ENCODE measurements at regions not wholly inside any gene's neighbourhood (a gene's known extent, or its start where the extent isn't known, plus 50 kb on each side); places are given as distances from the start of the nearest gene placed in this dataset.
A peak's percentile ranks its signal among the peaks of the same experiment; 100 is the strongest.

DNA sequence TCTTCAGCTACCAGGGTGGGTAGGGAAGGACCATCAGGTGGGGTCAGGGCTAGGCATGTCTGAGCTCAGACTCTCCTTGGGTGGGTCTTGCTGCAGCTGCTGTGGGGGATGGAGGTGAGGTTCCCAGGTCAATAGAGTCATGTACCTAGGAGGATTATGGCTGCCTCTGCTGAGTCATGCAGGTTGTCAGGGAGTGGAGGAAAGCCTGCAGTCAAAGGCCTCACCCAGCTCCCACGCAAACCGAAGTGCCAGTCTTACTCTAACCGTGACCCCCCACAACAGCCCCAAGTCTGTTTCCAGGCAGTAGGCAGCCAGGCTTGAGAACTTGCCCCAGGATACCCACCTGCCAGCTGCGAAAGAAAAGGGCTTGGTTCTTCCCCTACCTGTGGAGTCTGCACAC, 113.6 kb upstream of the GALNT5 start:
- TF ChIP-seq POLR2A (IDR thresholded peaks at IDR 0.05; ENCODE audit: low read depth, low read length), result no peak
- FAIRE-seq (no peak), DNase-seq (ENCODE audit: insufficient read length, low spot score) (no peak)

DNA sequence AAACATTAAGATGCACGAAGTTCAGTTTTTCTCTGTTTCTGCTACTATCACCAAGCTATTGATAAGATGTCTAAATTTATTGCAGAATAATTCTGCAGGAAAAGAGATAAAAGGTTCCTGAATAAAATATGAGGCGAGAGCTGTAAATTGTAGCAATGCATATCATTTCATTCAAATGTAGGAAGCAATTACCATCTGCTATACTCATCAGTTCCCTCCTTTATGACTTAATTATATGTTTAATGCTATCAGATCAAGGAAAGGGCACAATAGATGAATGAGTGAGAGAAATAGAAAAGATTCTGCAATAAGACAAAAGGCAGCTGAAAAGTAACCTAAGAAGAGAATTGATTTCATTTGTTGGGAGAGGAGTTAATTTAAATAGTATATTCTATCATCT, 108.2 kb upstream of the GALNT5 start:
- no peak for FAIRE-seq
- TF ChIP-seq POLR2A (IDR thresholded peaks at IDR 0.05; ENCODE audit: low read depth, low read length), result no peak
- no peak for DNase-seq (ENCODE audit: insufficient read length, low spot score)

- DNase-seq (ENCODE audit: insufficient read length, low spot score) (no peak), FAIRE-seq (peak; percentile 20)
- no peak for TF ChIP-seq POLR2A (IDR thresholded peaks at IDR 0.05; ENCODE audit: low read depth, low read length)
Measured at GRCh38 chr2:157150747-157151146, 106.8 kb upstream of the GALNT5 start.

DNA sequence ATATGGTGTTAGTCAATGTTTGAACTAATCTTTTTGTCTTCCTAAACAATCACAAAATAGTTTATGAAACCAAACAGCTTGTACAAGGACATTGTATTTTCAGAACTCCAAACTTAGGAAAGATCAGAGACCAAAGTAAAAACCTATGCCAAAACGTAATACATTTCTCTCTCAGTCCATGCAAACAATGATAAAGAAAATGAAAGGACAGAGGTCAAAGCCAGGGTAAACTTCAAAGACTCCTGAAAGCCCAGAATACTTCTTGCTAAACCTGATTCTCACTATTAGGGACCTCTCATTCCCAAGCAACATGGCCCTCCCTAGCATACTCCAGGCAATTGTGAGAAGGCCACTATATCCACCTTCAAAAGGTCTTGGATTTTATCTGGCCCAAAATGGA, 105.1 kb upstream of the GALNT5 start:
- TF ChIP-seq POLR2A (IDR thresholded peaks at IDR 0.05; ENCODE audit: low read depth, low read length), result no peak
- FAIRE-seq, result no peak
- no peak for DNase-seq (ENCODE audit: insufficient read length, low spot score)

DNA sequence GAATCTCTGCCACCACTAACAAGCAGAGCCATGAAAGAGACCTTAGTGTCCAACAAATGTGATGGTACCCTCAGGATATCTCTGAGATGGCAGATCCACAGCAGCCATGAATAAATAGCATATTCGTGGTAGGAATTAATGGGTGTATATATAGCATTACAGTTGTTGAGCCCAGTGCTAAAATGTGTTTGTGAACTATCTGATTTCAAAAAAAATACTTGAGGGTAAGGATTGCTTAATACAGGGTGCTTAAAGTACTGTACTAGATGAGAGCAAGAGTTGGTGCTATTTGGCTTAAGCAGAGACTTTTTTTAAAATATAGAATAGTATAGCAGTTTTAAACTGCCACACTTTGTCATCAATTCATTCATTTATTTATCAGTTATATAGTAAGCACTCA, 101.5 kb upstream of the GALNT5 start:
- TF ChIP-seq POLR2A (IDR thresholded peaks at IDR 0.05; ENCODE audit: low read depth, low read length), result no peak
- DNase-seq (ENCODE audit: insufficient read length, low spot score) (no peak), FAIRE-seq (no peak)

GRCh38 chr2:157158111-157158510, 99.4 kb upstream of the GALNT5 start:
- TF ChIP-seq POLR2A (IDR thresholded peaks at IDR 0.05; ENCODE audit: low read depth, low read length), result no peak
- DNase-seq (ENCODE audit: insufficient read length, low spot score) (no peak), FAIRE-seq (no peak)

DNA sequence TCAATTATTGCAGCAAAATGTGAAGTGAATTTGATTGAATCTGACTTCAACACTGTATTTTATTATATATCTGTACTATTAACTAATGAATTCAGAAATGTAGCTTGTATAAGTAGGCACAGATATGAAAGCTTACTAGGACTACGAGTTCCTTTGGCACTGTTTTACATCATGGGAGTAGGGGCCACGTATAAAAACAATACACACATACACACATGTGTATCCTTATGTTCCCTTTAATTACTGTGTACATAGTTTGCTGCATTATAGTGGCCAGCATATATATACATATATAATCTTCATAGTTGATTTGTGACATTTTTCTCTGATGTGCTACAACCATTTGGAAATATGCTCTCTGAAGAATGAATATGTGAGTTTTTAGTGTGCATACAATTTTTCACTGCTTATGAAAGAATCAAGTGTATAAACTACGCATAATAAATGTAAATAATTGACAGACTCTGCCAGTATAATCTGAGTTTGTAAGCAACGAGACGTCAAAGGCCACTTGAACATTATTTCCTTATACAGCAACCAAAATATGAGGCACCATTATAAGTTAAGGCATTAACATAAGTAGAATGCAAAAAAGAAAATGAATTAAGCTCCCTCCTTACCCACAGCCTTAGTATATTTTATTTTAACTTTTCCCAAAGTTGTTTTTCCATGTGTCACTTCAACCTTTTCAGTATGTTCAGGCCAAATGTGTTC, 98.1 kb upstream of the GALNT5 start:
- TF ChIP-seq POLR2A (IDR thresholded peaks at IDR 0.05; ENCODE audit: low read depth, low read length), result no peak

GRCh38 chr2:157160111-157160510, 97.4 kb upstream of the GALNT5 start:
- FAIRE-seq (no peak), DNase-seq (ENCODE audit: insufficient read length, low spot score) (no peak)
- no peak for TF ChIP-seq POLR2A (IDR thresholded peaks at IDR 0.05; ENCODE audit: low read depth, low read length)

More for the DNA sequence above, 98.1 kb upstream of the GALNT5 start:
- no peak for DNase-seq (ENCODE audit: insufficient read length, low spot score)
- FAIRE-seq, result no peak

DNA sequence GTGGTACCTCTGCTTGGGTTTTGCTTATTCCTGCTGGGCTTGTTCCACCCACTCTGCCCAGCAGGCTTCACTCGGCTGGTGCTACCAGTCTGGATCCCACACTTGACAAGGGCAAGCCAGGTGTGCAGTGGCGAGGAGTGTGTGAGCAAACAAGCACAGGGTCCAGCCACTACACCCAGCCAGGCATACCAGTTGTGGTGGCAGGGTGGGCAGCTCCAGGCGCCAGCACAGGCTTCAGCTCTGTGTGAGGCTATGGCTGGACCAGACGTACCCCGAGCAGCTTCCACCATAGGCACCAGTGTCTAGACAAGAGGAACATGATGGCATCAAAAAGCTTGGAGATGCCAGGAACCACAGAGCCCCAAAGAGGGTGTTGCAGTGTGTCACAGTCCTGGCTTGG, 93.1 kb upstream of the GALNT5 start:
- DNase-seq (ENCODE audit: insufficient read length, low spot score), result no peak
- no peak for FAIRE-seq
- no peak for TF ChIP-seq POLR2A (IDR thresholded peaks at IDR 0.05; ENCODE audit: low read depth, low read length)

- FAIRE-seq (no peak), DNase-seq (ENCODE audit: insufficient read length, low spot score) (no peak)
- TF ChIP-seq POLR2A (IDR thresholded peaks at IDR 0.05; ENCODE audit: low read depth, low read length), result no peak
Measured at GRCh38 chr2:157164891-157165290, 92.6 kb upstream of the GALNT5 start.

DNA sequence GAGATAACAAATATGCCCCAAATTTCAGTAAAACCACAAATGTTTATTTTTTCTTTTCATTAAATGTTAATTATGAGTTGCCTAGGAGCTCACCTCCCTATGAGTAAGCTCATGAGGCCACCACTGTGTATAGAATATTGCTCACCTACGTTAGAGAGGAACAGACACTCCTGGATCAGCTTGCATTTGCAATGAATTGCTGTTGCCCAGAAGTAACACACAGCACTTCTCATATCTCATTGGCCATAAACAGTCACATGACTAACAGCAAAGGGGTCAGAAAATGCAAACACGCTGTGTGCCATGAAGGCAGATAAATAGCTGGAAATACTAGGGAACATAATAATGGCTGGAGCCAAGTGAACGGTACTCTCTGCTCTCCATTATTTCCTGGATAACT, 89.0 kb upstream of the GALNT5 start:
- FAIRE-seq (no peak), DNase-seq (ENCODE audit: insufficient read length, low spot score) (no peak)
- TF ChIP-seq POLR2A (IDR thresholded peaks at IDR 0.05; ENCODE audit: low read depth, low read length), result no peak

- no peak for FAIRE-seq
- no peak for DNase-seq (ENCODE audit: insufficient read length, low spot score)
- no peak for TF ChIP-seq POLR2A (IDR thresholded peaks at IDR 0.05; ENCODE audit: low read depth, low read length)
Measured at GRCh38 chr2:157169889-157170288, 87.6 kb upstream of the GALNT5 start.

- DNase-seq (ENCODE audit: insufficient read length, low spot score) (no peak), FAIRE-seq (no peak)
- TF ChIP-seq POLR2A (IDR thresholded peaks at IDR 0.05; ENCODE audit: low read depth, low read length), result no peak
Measured at GRCh38 chr2:157170299-157170698, 87.2 kb upstream of the GALNT5 start.

DNA sequence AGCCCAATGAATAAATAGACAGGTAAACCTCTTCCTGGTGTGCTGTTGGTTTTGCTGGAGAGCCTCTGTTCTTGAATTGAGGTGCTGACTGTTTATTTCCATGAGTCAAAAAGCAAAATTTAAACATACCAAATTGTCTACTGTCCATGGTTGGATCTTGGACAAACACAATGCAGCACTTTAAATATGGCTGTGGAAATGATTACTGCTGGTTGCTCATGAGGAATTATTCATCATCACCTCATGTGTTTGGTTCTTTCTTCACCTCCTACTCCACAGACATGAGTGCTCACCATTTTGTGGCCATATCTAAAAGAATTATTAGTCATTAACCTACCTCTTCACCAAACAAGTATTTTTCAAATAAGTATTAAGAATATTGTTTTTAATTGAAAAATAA, 85.3 kb upstream of the GALNT5 start:
- no peak for DNase-seq (ENCODE audit: insufficient read length, low spot score)
- FAIRE-seq, result no peak
- no peak for TF ChIP-seq POLR2A (IDR thresholded peaks at IDR 0.05; ENCODE audit: low read depth, low read length)

DNA sequence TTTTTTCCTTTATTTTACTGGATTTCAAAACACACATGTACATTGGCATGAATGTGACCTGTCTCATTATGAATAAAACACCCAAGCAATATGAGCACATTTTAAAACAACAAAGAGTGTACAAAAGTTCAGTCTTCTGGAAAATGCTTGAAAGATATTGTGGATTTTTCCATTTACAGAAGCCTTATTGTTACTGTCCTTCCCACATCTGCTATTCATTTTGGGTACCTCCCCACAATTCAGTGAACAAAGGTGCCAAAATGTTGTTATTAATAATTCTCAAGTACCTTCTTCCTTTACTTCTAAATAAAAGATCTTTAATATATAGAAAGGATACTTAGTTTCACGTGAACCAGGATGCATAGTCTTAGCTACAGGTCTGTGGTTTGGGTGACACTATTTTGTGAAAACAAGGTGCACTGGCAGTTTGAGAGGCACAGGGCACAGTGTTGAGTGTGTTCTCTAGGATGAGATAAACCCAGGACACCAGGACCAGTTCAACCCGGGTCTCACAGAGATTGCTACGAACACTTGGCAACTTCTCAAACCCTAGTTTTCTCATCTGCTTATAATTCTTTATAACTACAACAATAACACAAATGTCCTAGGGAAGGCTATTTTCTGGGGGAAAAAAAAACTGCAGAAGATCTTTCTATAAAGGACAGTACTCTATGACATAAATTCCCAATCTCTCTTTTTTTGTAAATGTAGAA, 84.5 kb upstream of the GALNT5 start:
- TF ChIP-seq POLR2A (IDR thresholded peaks at IDR 0.05; ENCODE audit: low read depth, low read length), result no peak
- peak; percentile 43 for FAIRE-seq
- DNase-seq (ENCODE audit: insufficient read length, low spot score), result no peak

All from H54 (cell line).